OCI-LY3 (cell line): ENCODE measurements at regions not wholly inside any gene's neighbourhood (a gene's known extent, or its start where the extent isn't known, plus 50 kb on each side); places are given as distances from the start of the nearest gene placed in this dataset.

ENCODE experiments used
- EZH2phosphoT487 ChIP-seq: fragments of 200-600 bp; shearing (Covaris generic); IDR thresholded peaks from 2 replicates; pipeline ENCODE4 v1.6.1; 2018; ENCODE audit warnings: antibody characterized with exemption, mixed run types, low read depth
- TF ChIP-seq, protein P1 (sequence below): fragments of 200-600, 300-600 bp; sonication (generic); IDR thresholded peaks from 2 replicates; pipeline ENCODE4 v1.5.1; 2014; ENCODE audit warnings: antibody characterized with exemption, low read length, low read depth

DNA sequence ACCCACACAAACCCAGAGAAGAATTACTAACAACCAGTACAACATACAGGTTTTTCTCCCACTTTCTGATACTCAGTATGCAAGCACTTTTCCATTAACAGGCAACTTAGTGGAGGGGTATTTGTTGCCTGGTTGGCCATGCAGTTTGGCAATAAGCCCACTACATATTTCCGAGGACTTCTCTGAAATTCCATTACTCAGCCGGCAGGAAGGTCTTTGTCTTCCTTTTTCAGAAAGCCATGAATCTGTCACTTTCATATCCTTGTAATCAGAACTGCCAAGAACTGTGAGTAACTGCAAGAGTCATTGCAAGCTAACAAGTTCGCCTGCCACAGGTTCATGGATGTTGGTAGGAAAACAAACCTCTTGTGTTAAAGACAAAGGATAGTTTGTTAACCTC lies 422.3 kb upstream of the ROBO1 start:
- TF ChIP-seq, protein P1, sequence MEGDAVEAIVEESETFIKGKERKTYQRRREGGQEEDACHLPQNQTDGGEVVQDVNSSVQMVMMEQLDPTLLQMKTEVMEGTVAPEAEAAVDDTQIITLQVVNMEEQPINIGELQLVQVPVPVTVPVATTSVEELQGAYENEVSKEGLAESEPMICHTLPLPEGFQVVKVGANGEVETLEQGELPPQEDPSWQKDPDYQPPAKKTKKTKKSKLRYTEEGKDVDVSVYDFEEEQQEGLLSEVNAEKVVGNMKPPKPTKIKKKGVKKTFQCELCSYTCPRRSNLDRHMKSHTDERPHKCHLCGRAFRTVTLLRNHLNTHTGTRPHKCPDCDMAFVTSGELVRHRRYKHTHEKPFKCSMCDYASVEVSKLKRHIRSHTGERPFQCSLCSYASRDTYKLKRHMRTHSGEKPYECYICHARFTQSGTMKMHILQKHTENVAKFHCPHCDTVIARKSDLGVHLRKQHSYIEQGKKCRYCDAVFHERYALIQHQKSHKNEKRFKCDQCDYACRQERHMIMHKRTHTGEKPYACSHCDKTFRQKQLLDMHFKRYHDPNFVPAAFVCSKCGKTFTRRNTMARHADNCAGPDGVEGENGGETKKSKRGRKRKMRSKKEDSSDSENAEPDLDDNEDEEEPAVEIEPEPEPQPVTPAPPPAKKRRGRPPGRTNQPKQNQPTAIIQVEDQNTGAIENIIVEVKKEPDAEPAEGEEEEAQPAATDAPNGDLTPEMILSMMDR = no peak
- no peak for TF ChIP-seq EZH2phosphoT487
